ENCODE measurements at regions not wholly inside any gene's neighbourhood (a gene's known extent, or its start where the extent isn't known, plus 50 kb on each side); places are given as distances from the start of the nearest gene placed in this dataset.

DNA sequence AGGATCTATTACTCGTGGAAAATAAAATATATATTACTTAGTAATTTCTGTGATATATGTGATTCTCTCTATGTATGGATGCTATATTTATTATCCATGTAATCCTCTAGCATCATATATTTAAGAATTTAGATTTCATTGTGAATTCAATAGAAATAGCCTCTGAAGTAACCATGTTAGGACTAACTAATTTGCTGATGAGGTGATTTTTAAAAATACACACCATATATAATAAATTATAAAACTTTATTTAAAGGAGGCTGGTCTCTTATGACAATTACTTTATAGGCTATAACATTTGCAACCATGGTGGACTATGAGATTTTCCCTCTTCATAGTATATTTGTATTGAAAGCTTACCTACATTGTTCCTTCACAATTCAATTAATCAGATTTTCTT lies 424.9 kb upstream of the MGAT4C start:
- no peak for TF ChIP-seq EZH2 (IDR thresholded peaks at IDR 0.05)
- TF ChIP-seq CTCF (IDR thresholded peaks at IDR 0.05), result no peak
- TF ChIP-seq EZH2phosphoT487 (IDR thresholded peaks at IDR 0.05), result no peak
- H3K4me3 ChIP-seq, result no peak overlapping the region
- DNase-seq (ENCODE audit: low spot score), result no peak
- H3F3A ChIP-seq (ENCODE audit: low read depth), result no peaks in the 10 kb centered on the region
- H3K4me3 Mint-ChIP-seq, result no peak overlapping the region
- H2AFZ ChIP-seq (replicated peaks), result no peak overlapping the region
- H3K9me3 ChIP-seq (ENCODE audit: low read depth), result no peaks in the 10 kb centered on the region
- peaks cover 2% of the 10 kb centered on the region for H3K9me3 Mint-ChIP-seq
- no peaks in the 10 kb centered on the region for H3K36me3 Mint-ChIP-seq
- H3K27me3 ChIP-seq, result no peaks in the 10 kb centered on the region
- no peaks in the 10 kb centered on the region for H3K79me2 ChIP-seq (ENCODE audit: low read depth)
- H3K27me3 Mint-ChIP-seq (ENCODE audit: insufficient read depth, low read depth), result no peaks in the 10 kb centered on the region
- H3K4me1 ChIP-seq, result no peaks in the 10 kb centered on the region
- H3K27ac ChIP-seq, result no peak overlapping the region
- peaks cover 3% of the 10 kb centered on the region for H3K4me1 Mint-ChIP-seq
- no peak overlapping the region for H3K4me2 ChIP-seq
- no peaks in the 10 kb centered on the region for H4K20me1 ChIP-seq (ENCODE audit: low read depth)
- no peak overlapping the region for H3K9ac ChIP-seq
- H3K36me3 ChIP-seq, result no peaks in the 10 kb centered on the region
- no peak overlapping the region for H3K27ac Mint-ChIP-seq

GRCh38 chr12:86675197-86675596 lies 419.0 kb upstream of the MGAT4C start:
- H3K79me2 ChIP-seq (ENCODE audit: low read depth), result no peaks in the 10 kb centered on the region
- Mint-ChIP-seq H3K4me3 (no peak overlapping the region), H3K27ac (no peak overlapping the region), H3K9me3 (no peaks in the 10 kb centered on the region), H3K4me1 (peaks cover 27% of the 10 kb centered on the region), H3K27me3 (ENCODE audit: insufficient read depth, low read depth) (no peaks in the 10 kb centered on the region), H3K36me3 (no peaks in the 10 kb centered on the region)
- no peaks in the 10 kb centered on the region for H3K36me3 ChIP-seq
- H2AFZ ChIP-seq (replicated peaks), result no peak overlapping the region
- no peaks in the 10 kb centered on the region for H3K4me1 ChIP-seq
- H3K9ac ChIP-seq, result no peak overlapping the region
- H3F3A ChIP-seq (ENCODE audit: low read depth), result no peaks in the 10 kb centered on the region
- no peaks in the 10 kb centered on the region for H4K20me1 ChIP-seq (ENCODE audit: low read depth)
- no peak overlapping the region for H3K4me2 ChIP-seq
- TF ChIP-seq EZH2phosphoT487 (IDR thresholded peaks at IDR 0.05), result no peak
- no peak for TF ChIP-seq EZH2 (IDR thresholded peaks at IDR 0.05)
- no peak for TF ChIP-seq CTCF (IDR thresholded peaks at IDR 0.05)
- H3K27me3 ChIP-seq, result no peaks in the 10 kb centered on the region
- H3K9me3 ChIP-seq (ENCODE audit: low read depth), result no peaks in the 10 kb centered on the region
- DNase-seq (ENCODE audit: low spot score), result no peak
- H3K4me3 ChIP-seq, result no peak overlapping the region
- H3K27ac ChIP-seq, result no peak overlapping the region

DNA sequence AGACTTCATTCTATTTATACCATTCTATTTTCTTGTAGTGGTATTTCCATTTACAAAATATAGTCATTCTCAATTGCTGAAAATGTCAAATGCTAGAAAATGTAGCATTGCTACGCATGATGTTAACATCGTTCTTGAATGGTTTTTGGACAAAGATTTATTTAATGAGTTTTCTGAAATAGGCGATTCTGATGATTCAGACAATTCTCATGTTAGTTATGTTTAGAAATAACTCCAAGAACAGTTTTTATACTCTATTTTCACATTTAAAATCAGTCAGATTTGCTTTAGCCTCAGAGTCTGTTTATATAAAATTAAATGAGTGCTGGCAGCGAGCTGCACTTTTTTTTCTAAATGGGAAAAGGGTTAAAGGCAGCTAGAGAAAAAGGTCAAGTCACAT lies 414.8 kb upstream of the MGAT4C start:
- H3K27ac ChIP-seq, result no peak overlapping the region
- Mint-ChIP-seq H3K9me3 (no peaks in the 10 kb centered on the region), H3K27ac (peak overlapping the region; percentile 78), H3K27me3 (ENCODE audit: insufficient read depth, low read depth) (peaks cover 3% of the 10 kb centered on the region), H3K4me3 (no peak overlapping the region), H3K36me3 (no peaks in the 10 kb centered on the region), H3K4me1 (peaks cover 35% of the 10 kb centered on the region)
- H3K36me3 ChIP-seq, result no peaks in the 10 kb centered on the region
- TF ChIP-seq EZH2 (IDR thresholded peaks at IDR 0.05) (no peak), CTCF (IDR thresholded peaks at IDR 0.05) (no peak), EZH2phosphoT487 (IDR thresholded peaks at IDR 0.05) (no peak)
- no peaks in the 10 kb centered on the region for H3K79me2 ChIP-seq (ENCODE audit: low read depth)
- H3K4me2 ChIP-seq, result no peak overlapping the region
- H3K27me3 ChIP-seq, result no peaks in the 10 kb centered on the region
- H3F3A ChIP-seq (ENCODE audit: low read depth), result no peaks in the 10 kb centered on the region
- no peak overlapping the region for H3K4me3 ChIP-seq
- H2AFZ ChIP-seq (replicated peaks), result no peak overlapping the region
- no peak overlapping the region for H3K9ac ChIP-seq
- H3K9me3 ChIP-seq (ENCODE audit: low read depth), result no peaks in the 10 kb centered on the region
- no peak for DNase-seq (ENCODE audit: low spot score)
- H4K20me1 ChIP-seq (ENCODE audit: low read depth), result no peaks in the 10 kb centered on the region
- H3K4me1 ChIP-seq, result no peaks in the 10 kb centered on the region

GRCh38 chr12:86669010-86669409 lies 412.8 kb upstream of the MGAT4C start:
- Histone ChIP-seq H3K36me3 (no peaks in the 10 kb centered on the region), H3K79me2 (ENCODE audit: low read depth) (no peaks in the 10 kb centered on the region), H3K9me3 (ENCODE audit: low read depth) (no peaks in the 10 kb centered on the region), H3K4me1 (no peaks in the 10 kb centered on the region), H3K4me2 (no peak overlapping the region), H2AFZ (replicated peaks) (no peak overlapping the region), H3K27me3 (no peaks in the 10 kb centered on the region), H3K4me3 (no peak overlapping the region), H4K20me1 (ENCODE audit: low read depth) (no peaks in the 10 kb centered on the region), H3K9ac (no peak overlapping the region), H3K27ac (no peak overlapping the region), H3F3A (ENCODE audit: low read depth) (no peaks in the 10 kb centered on the region)
- H3K9me3 Mint-ChIP-seq, result no peaks in the 10 kb centered on the region
- peaks cover 3% of the 10 kb centered on the region for H3K27me3 Mint-ChIP-seq (ENCODE audit: insufficient read depth, low read depth)
- no peak overlapping the region for H3K4me3 Mint-ChIP-seq
- H3K27ac Mint-ChIP-seq, result no peak overlapping the region
- no peaks in the 10 kb centered on the region for H3K36me3 Mint-ChIP-seq
- TF ChIP-seq EZH2phosphoT487 (IDR thresholded peaks at IDR 0.05) (no peak), EZH2 (IDR thresholded peaks at IDR 0.05) (no peak), CTCF (IDR thresholded peaks at IDR 0.05) (no peak)
- DNase-seq (ENCODE audit: low spot score), result no peak
- peaks cover 34% of the 10 kb centered on the region for H3K4me1 Mint-ChIP-seq
